ENCODE measurements at regions not wholly inside any gene's neighbourhood (a gene's known extent, or its start where the extent isn't known, plus 50 kb on each side); places are given as distances from the start of the nearest gene placed in this dataset.

DNA sequence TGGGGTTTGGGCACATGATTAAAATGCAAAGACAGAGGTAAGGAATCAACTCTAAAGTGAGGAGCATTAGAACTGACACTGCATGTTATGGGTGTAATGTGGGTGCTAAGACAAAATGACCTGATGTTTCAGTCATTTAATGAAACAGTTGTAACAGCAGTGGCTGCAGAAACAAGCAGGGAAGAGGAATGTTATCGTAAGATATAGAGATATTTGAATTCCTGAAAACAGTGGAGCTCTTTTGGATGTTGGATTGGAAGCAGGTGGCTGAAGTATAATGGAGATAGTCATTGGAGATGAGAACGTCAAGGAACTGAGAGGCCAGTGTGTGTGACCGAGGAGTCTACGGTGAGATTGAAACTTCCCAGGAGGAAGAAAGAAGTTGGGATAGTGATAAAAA is 1065.2 kb downstream of the ZPLD1 start:
- TF ChIP-seq POLR2A (IDR thresholded peaks at IDR 0.05) (no peak), CTCF (IDR thresholded peaks at IDR 0.05) (no peak)
